GM12878 (cell line): ENCODE measurements at regions not wholly inside any gene's neighbourhood (a gene's known extent, or its start where the extent isn't known, plus 50 kb on each side); places are given as distances from the start of the nearest gene placed in this dataset.
A peak's percentile ranks its signal among the peaks of the same experiment; 100 is the strongest.
"Not testable (repeated sequence)": the region's sequence is repeated elsewhere in the genome, so short reads cannot be mapped to it uniquely, and the experiment has no call there.

Source experiments
- ATAC-seq: fragments of 200-7000 bp; cut with Tn5 transposase; 3 replicates; pipeline ENCODE4 v1.9.1; 2020; ENCODE audit warnings: mild to moderate bottlenecking, moderate library complexity
- BruUV-seq: library from RNA; stranded (reverse); fragments of 400-500 nt; replicated peaks from 2 replicates; lab custom pipeline; 2021; lab: Mats Ljungman, UMichigan
- CTCF ChIA-PET: fragments of 300-600 bp; sonication (Branson Sonifier 250); formaldehyde crosslinking; extraction: SDS; loops from one replicate; lab custom pipeline; 2021; ENCODE audit warnings: inconsistent platforms; lab: Yijun Ruan, JAX
- POLR2A ChIA-PET: fragments of 350-600 bp; formaldehyde crosslinking; extraction: SDS; loops from one replicate; lab custom pipeline; 2021; ENCODE audit warnings: inconsistent platforms; lab: Charles Lee
- RAD21 ChIA-PET: fragments of 300-600 bp; sonication (Branson Sonifier 250); formaldehyde crosslinking; loops from one replicate; lab custom pipeline; 2023; ENCODE audit warnings: antibody characterized with exemption; ENCODE audit not compliant: unreplicated experiment; lab: Charles Lee
- SMC1A ChIA-PET: fragments of 300-600 bp; sonication (Branson Sonifier 250); formaldehyde crosslinking; loops from one replicate; lab custom pipeline; 2023; ENCODE audit not compliant: unreplicated experiment, uncharacterized antibody; lab: Charles Lee
- DNase-seq: peaks from one replicate; pipeline ENCODE4 v3.0.0-alpha.2; 2011; ENCODE audit warnings: low read depth, low spot score
- FAIRE-seq: peaks from 3 replicates; lab custom pipeline; 2011; peaks lifted over from hg19 to GRCh38; lab: Jason Lieb, UNC
- H2AFZ ChIP-seq: 2 replicates; pipeline ENCODE4 v1.6.0; 2011; ENCODE audit warnings: low read depth, low read length, control low read depth; ENCODE audit not compliant: control insufficient read depth
- H3K27ac ChIP-seq: 2 replicates; pipeline ENCODE4 v1.5.1; 2011; ENCODE audit warnings: control low read depth; ENCODE audit not compliant: control insufficient read depth, insufficient read depth
- H3K27me3 ChIP-seq, 2 experiments: replicated peaks in 1 of 2; 2 replicates each; pipeline versions ENCODE4 v1.6.0 to v1.6.1; 2011; ENCODE audit warnings: low read length in 1 of 2; ENCODE audit not compliant: control insufficient read depth in 2 of 2, insufficient read depth in 2 of 2
- H3K36me3 ChIP-seq, 2 experiments: 2 replicates each; pipeline ENCODE4 v1.5.1; 2011; ENCODE audit warnings: low read length in 1 of 2; ENCODE audit not compliant: control insufficient read depth in 2 of 2, insufficient read depth in 2 of 2
- H3K4me1 ChIP-seq: 2 replicates; pipeline ENCODE4 v1.6.1; 2011; ENCODE audit warnings: mild to moderate bottlenecking, low read length, moderate library complexity, mixed read lengths; ENCODE audit not compliant: control insufficient read depth, insufficient read depth
- H3K4me2 ChIP-seq: 2 replicates; pipeline ENCODE4 v1.6.0; 2011; ENCODE audit warnings: control low read depth; ENCODE audit not compliant: control insufficient read depth, insufficient read depth
- H3K4me3 ChIP-seq: fragments of 200-600 bp; sonication (generic); 2 replicates; pipeline ENCODE4 v1.5.1; 2016
- H3K79me2 ChIP-seq: 2 replicates; pipeline ENCODE4 v1.6.0; 2011; ENCODE audit warnings: low read length; ENCODE audit not compliant: control insufficient read depth, insufficient read depth
- H3K9ac ChIP-seq: 2 replicates; pipeline ENCODE4 v1.8.0; 2011; ENCODE audit warnings: low read length, control low read depth, mixed read lengths; ENCODE audit not compliant: control insufficient read depth, insufficient read depth
- H3K9me3 ChIP-seq: replicated peaks from 3 replicates; pipeline ENCODE4 v1.5.1; 2011; ENCODE audit warnings: mild to moderate bottlenecking, low read length; ENCODE audit not compliant: control insufficient read depth, insufficient read depth
- H4K20me1 ChIP-seq: 2 replicates; pipeline ENCODE4 v1.6.0; 2011; ENCODE audit not compliant: control insufficient read depth, insufficient read depth
- KLF5 ChIP-seq: fragments of 450-650 bp; IDR thresholded peaks from 2 replicates; pipeline ENCODE4 v1.6.1; 2014; ENCODE audit warnings: mild to moderate bottlenecking; ENCODE audit not compliant: partially characterized antibody
- PBX3 ChIP-seq: IDR thresholded peaks from 2 replicates; pipeline ENCODE4 v1.6.1; 2011; ENCODE audit warnings: mild to moderate bottlenecking, low read depth, low read length, moderate library complexity; ENCODE audit not compliant: insufficient replicate concordance
- PKNOX1 ChIP-seq: fragments of 450-650 bp; IDR thresholded peaks from 2 replicates; pipeline ENCODE4 v1.6.1; 2016; ENCODE audit warnings: mild to moderate bottlenecking
- WGBS: methylation state at CpG from one replicate; pipeline ENCODE4 v1.1.6; 2016; ENCODE audit warnings: low lambda C conversion rate; ENCODE audit not compliant: insufficient replicate concordance, insufficient coverage; ENCODE audit errors: missing lambda C conversion rate; 5-methylcytosine and 5-hydroxymethylcytosine counted together
- in situ Hi-C: fragments of 300-500 bp; cut with MboI; formaldehyde crosslinking; loops from 9 replicates; pipeline ENCODE4 v1.14.3; 2018; ENCODE audit warnings: mixed read lengths
- intact Hi-C: fragments of 100-400 bp; cut with micrococcal nuclease; formaldehyde crosslinking; loops from one replicate; pipeline ENCODE4 v1.14.2; 2022; ENCODE audit not compliant: unreplicated experiment

GRCh38 chr20:17822039-17822438 lies 122.3 kb downstream of the BANF2 start:
- Histone ChIP-seq H3K27ac (no peak overlapping the region), H3K9ac (no peak overlapping the region), H3K36me3 (no peaks in the 10 kb centered on the region), H3K4me2 (no peak overlapping the region), H3K27me3 (no peaks in the 10 kb centered on the region), H4K20me1 (no peaks in the 10 kb centered on the region), H3K79me2 (no peaks in the 10 kb centered on the region), H3K4me1 (peaks cover 18% of the 10 kb centered on the region), H3K4me3 (no peak overlapping the region)
- RAD21 ChIA-PET = no interaction called here
- intact Hi-C loops = no loop called here
- in situ Hi-C loops = no loop called here
- no peak for FAIRE-seq
- no peak for ATAC-seq
- CTCF ChIA-PET = interaction anchor here (0.9 to 1.9 kb wide), 3 partner anchors 34 to 140 kb away, joined by 3 to 8 read pairs (median 7); no protein-coding TSS in a partner anchor
- no TSS peak for BruUV-seq
- SMC1A ChIA-PET = no interaction called here
- POLR2A ChIA-PET = no interaction called here
- TF ChIP-seq PKNOX1 (peak; percentile 78), PBX3 (peak; percentile 54), KLF5 (no peak)
- TF ChIP-seq, all 136 proteins: peak for 2
- Histone ChIP-seq H3K9me3 (no peaks in the 10 kb centered on the region; the same call in 2 of the 3 replicates), H2AFZ (no peak overlapping the region; the same call in 1 of the 2 replicates)
- WGBS = 69% methylated on average over 5 of the region's 5 CpGs
- DNase-seq = no peak

GRCh38 chr20:17821606-17822005 lies 121.8 kb downstream of the BANF2 start:
- SMC1A ChIA-PET, H3K27me3 ChIP-seq, FAIRE-seq, POLR2A ChIA-PET, H3K4me2 ChIP-seq, H3K79me2 ChIP-seq, H4K20me1 ChIP-seq, H2AFZ ChIP-seq, DNase-seq, in situ Hi-C loops, H3K4me3 ChIP-seq, H3K36me3 ChIP-seq, ATAC-seq, intact Hi-C loops, RAD21 ChIA-PET, BruUV-seq, H3K9me3 ChIP-seq, H3K9ac ChIP-seq, H3K27ac ChIP-seq: not testable (repeated sequence)
- CTCF ChIA-PET = interaction anchor here (0.9 to 1.9 kb wide), 3 partner anchors 35 to 139 kb away, joined by 3 to 8 read pairs (median 7); no protein-coding TSS in a partner anchor
- 93% methylated on average over 3 of the region's 3 CpGs for WGBS
- peaks cover 16% of the 10 kb centered on the region for H3K4me1 ChIP-seq
